ENCODE measurements at regions not wholly inside any gene's neighbourhood (a gene's known extent, or its start where the extent isn't known, plus 50 kb on each side); places are given as distances from the start of the nearest gene placed in this dataset.

DNA sequence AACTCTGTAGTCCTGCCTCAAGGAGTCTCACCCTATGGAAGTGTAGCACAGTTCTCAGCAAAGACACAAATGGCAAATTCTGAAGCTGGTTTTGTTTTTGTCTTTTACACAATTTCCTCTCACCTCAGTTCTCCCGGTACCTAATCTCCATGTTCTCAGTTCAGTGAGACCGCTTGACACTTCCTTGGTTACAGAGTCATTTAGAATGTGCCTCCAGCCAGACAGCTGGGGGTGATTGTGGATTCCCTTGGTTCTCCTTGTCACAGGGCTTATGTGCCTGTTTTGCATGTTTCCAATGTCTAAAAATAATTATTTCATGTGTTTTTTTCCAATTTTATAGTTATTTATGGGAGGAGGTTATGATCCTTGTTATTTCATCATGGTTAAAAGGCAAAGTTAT lies 379.5 kb upstream of the MAP2 start:
- TF ChIP-seq, protein P1, sequence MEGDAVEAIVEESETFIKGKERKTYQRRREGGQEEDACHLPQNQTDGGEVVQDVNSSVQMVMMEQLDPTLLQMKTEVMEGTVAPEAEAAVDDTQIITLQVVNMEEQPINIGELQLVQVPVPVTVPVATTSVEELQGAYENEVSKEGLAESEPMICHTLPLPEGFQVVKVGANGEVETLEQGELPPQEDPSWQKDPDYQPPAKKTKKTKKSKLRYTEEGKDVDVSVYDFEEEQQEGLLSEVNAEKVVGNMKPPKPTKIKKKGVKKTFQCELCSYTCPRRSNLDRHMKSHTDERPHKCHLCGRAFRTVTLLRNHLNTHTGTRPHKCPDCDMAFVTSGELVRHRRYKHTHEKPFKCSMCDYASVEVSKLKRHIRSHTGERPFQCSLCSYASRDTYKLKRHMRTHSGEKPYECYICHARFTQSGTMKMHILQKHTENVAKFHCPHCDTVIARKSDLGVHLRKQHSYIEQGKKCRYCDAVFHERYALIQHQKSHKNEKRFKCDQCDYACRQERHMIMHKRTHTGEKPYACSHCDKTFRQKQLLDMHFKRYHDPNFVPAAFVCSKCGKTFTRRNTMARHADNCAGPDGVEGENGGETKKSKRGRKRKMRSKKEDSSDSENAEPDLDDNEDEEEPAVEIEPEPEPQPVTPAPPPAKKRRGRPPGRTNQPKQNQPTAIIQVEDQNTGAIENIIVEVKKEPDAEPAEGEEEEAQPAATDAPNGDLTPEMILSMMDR (IDR thresholded peaks at IDR 0.05; ENCODE audit: poor library complexity): no peak
- TF ChIP-seq EZH2 (IDR thresholded peaks at IDR 0.05; ENCODE audit: borderline replicate concordance): no peak
